ENCODE measurements at regions not wholly inside any gene's neighbourhood (a gene's known extent, or its start where the extent isn't known, plus 50 kb on each side); places are given as distances from the start of the nearest gene placed in this dataset.
"Not testable (repeated sequence)": the region's sequence is repeated elsewhere in the genome, so short reads cannot be mapped to it uniquely, and the experiment has no call there.

- no peak overlapping the region for H3K4me3 ChIP-seq
- ATAC-seq = no peak
- intact Hi-C loops (cut with DNase I) = no loop called here
- no peaks in the 10 kb centered on the region for H3K36me3 ChIP-seq
- 67% methylated on average over 1 of the region's 1 CpG for WGBS (ENCODE audit: insufficient coverage, low coverage, low lambda C conversion rate, missing lambda C conversion rate)
- H3K27ac ChIP-seq = no peak overlapping the region
- H3K27me3 ChIP-seq = no peaks in the 10 kb centered on the region
- H3K4me1 ChIP-seq = no peaks in the 10 kb centered on the region
- no peak for DNase-seq
- H3K9me3 ChIP-seq = no peaks in the 10 kb centered on the region
- TF ChIP-seq POLR2A (IDR thresholded peaks at IDR 0.05) (no peak), CTCF (IDR thresholded peaks at IDR 0.05) (no peak)
These were observed 952.5 kb upstream of the FAT3 start for GRCh38 chr11:91272089-91272488.

GRCh38 chr11:91268512-91269295, 955.9 kb upstream of the FAT3 start:
- H3K27me3 ChIP-seq; ATAC-seq; H3K9me3 ChIP-seq; H3K27ac ChIP-seq; H3K4me3 ChIP-seq; H3K36me3 ChIP-seq; H3K4me1 ChIP-seq; intact Hi-C loops (cut with DNase I); DNase-seq: not testable (repeated sequence)
- WGBS (ENCODE audit: insufficient coverage, low coverage, low lambda C conversion rate, missing lambda C conversion rate) = 23% methylated on average over 4 of the region's 37 CpGs

- Histone ChIP-seq H3K9me3 (no peaks in the 10 kb centered on the region), H3K36me3 (no peaks in the 10 kb centered on the region), H3K4me3 (no peak overlapping the region), H3K27me3 (no peaks in the 10 kb centered on the region), H3K27ac (no peak overlapping the region), H3K4me1 (no peaks in the 10 kb centered on the region)
- WGBS (ENCODE audit: insufficient coverage, low coverage, low lambda C conversion rate, missing lambda C conversion rate) = 67% methylated on average over 1 of the region's 1 CpG
- no peak for TF ChIP-seq POLR2A (IDR thresholded peaks at IDR 0.05)
- TF ChIP-seq CTCF (IDR thresholded peaks at IDR 0.05) = no peak
- DNase-seq (no peak), ATAC-seq (no peak)
- intact Hi-C loops (cut with DNase I) = no loop called here
These were observed 958.7 kb upstream of the FAT3 start for GRCh38 chr11:91265946-91266345.

GRCh38 chr11:91264481-91264880, 960.1 kb upstream of the FAT3 start:
- 51% methylated on average over 2 of the region's 2 CpGs for WGBS (ENCODE audit: insufficient coverage, low coverage, low lambda C conversion rate, missing lambda C conversion rate)
- Histone ChIP-seq H3K27me3 (no peaks in the 10 kb centered on the region), H3K36me3 (no peaks in the 10 kb centered on the region), H3K27ac (no peak overlapping the region), H3K4me3 (no peak overlapping the region), H3K9me3 (no peaks in the 10 kb centered on the region), H3K4me1 (no peaks in the 10 kb centered on the region)
- intact Hi-C loops (cut with DNase I) = no loop called here
- no peak for DNase-seq
- ATAC-seq = no peak
- TF ChIP-seq POLR2A (IDR thresholded peaks at IDR 0.05) = no peak
- TF ChIP-seq CTCF (IDR thresholded peaks at IDR 0.05) = no peak

- Histone ChIP-seq H3K4me1 (no peaks in the 10 kb centered on the region), H3K4me3 (no peak overlapping the region), H3K36me3 (no peaks in the 10 kb centered on the region), H3K27me3 (no peaks in the 10 kb centered on the region), H3K27ac (no peak overlapping the region), H3K9me3 (no peaks in the 10 kb centered on the region)
- TF ChIP-seq POLR2A (IDR thresholded peaks at IDR 0.05) (no peak), CTCF (IDR thresholded peaks at IDR 0.05) (no peak)
- DNase-seq = no peak
- no peak for ATAC-seq
- intact Hi-C loops (cut with DNase I) = no loop called here
- WGBS (ENCODE audit: insufficient coverage, low coverage, low lambda C conversion rate, missing lambda C conversion rate) = 46% methylated on average over 9 of the region's 9 CpGs
These were observed 960.9 kb upstream of the FAT3 start for GRCh38 chr11:91263496-91264365.
